ENCODE measurements at regions not wholly inside any gene's neighbourhood (a gene's known extent, or its start where the extent isn't known, plus 50 kb on each side); places are given as distances from the start of the nearest gene placed in this dataset.
"Not testable (repeated sequence)": the region's sequence is repeated elsewhere in the genome, so short reads cannot be mapped to it uniquely, and the experiment has no call there.

- TF ChIP-seq ZFP3 (CRISPR knock-in tag; IDR thresholded peaks at IDR 0.05); TCF4 (CRISPR knock-in tag; IDR thresholded peaks at IDR 0.05; ENCODE audit: borderline replicate concordance); BACH2 (CRISPR knock-in tag; IDR thresholded peaks at IDR 0.05; ENCODE audit: borderline replicate concordance); PATZ1 (CRISPR knock-in tag; IDR thresholded peaks at IDR 0.05; ENCODE audit: borderline replicate concordance); SNAI2 (CRISPR knock-in tag; IDR thresholded peaks at IDR 0.05); OSR1 (CRISPR knock-in tag; IDR thresholded peaks at IDR 0.05): not testable (repeated sequence)
Measured at GRCh38 chr4:31266094-31266493, 545.9 kb downstream of the PCDH7 start.

Data from SK-N-SH treated with all-trans-retinoic acid at 6 μM for 48 hours (cell line).